GM12872 (cell line): ENCODE measurements at regions not wholly inside any gene's neighbourhood (a gene's known extent, or its start where the extent isn't known, plus 50 kb on each side); places are given as distances from the start of the nearest gene placed in this dataset.

ENCODE experiments used
- CTCF ChIP-seq: IDR thresholded peaks from 3 replicates; pipeline ENCODE4 v1.5.1; 2011; ENCODE audit warnings: low read depth, mild to moderate bottlenecking, low read length, moderate library complexity; ENCODE audit not compliant: insufficient read depth

GRCh38 chr1:173302890-173303829 is 96.0 kb upstream of the TNFSF4 start:
- TF ChIP-seq CTCF: no peak

DNA sequence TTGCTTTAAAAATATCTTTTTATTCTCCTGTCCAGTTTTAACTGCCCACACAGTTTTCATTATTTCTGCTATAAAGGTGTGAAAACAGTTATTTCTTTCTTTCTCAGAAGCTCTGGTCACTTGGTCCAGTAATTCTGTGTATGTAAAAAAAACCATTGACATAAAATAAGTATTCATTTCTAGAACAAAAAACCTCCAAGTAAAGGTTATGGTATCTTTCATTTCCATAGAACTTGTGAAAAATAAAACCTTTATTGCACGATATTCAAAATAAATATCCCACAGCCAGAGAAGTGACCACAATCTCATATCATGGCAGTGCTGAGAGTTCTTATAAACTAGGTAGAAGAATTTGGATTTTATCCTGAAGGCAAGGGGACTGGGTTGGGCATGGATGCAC is 96.9 kb upstream of the TNFSF4 start:
- no peak for TF ChIP-seq CTCF

DNA sequence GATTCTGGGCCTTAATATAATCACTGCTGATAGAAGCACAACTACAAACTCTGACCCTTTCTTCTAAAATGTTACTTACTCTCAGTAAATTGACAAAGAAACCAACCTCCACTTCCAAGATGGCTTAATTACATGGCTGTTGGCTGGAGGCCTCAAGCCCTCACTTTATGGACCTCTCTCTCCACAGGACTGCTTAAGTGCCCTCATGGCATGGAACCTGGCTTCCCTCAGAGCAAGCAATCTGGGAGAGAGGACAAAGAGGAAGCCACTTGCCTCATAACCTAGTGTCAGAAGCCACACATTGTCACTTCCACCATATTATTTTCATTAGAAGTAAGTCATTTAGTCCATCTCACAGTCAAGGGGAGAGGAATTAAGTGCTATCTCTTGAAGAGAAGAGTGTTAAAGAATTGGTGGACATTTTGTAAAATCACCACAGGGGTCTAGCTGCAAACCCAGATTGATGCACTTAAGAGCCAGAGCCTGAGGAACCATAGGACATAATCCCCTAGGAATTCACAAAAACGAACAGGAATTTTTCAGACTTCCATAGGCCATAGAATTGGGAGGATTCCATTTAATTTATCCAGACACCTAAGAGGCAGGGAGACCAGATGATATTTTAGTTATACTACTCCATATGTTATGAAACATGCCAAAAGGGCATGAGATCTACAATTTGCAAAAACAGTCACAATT is 97.5 kb upstream of the TNFSF4 start:
- TF ChIP-seq CTCF: no peak

DNA sequence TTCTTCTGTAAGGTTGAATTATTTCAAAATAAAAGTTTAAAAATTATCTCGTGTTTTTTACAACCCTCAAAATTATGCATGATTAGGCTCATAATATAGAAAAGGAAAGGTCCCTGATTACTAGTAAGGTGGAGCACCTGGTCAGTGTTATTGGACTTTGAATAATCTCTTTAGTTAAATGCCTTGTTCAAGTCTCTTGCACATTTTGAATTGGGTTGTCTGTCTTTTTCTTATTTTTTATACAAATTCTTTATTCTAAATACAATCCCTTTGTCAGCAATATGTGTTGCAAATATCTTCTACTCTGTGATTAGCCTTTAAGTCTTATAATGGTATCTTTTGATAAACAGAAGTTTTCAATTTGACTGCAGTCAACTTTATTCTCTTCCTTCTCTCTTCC is 100.7 kb upstream of the TNFSF4 start:
- TF ChIP-seq CTCF: no peak

DNA sequence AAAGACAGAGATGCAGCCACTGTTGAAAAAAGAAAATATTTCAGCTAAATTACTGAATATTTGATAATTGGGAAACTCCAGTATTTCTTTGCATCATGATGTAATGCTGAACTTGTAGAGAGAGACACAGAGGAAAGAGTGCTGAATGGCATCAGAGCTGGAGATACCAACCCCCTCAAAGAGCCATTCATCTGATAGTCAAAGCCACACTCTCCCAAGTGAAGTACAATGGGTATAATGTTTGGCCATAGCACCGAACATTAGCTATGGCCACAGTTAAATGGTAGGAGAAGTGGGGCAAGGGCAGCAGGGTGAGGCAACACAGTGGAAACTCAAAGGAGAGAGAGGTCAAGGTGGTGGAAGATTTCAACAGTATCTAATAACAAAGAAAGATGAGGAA is 107.5 kb upstream of the TNFSF4 start:
- TF ChIP-seq CTCF: no peak

- TF ChIP-seq CTCF: no peak
These were observed 108.2 kb upstream of the TNFSF4 start for GRCh38 chr1:173315296-173315695.

GRCh38 chr1:173318788-173319187 is 111.7 kb upstream of the TNFSF4 start:
- TF ChIP-seq CTCF: no peak
